ENCODE measurements at regions not wholly inside any gene's neighbourhood (a gene's known extent, or its start where the extent isn't known, plus 50 kb on each side); places are given as distances from the start of the nearest gene placed in this dataset.

DNA sequence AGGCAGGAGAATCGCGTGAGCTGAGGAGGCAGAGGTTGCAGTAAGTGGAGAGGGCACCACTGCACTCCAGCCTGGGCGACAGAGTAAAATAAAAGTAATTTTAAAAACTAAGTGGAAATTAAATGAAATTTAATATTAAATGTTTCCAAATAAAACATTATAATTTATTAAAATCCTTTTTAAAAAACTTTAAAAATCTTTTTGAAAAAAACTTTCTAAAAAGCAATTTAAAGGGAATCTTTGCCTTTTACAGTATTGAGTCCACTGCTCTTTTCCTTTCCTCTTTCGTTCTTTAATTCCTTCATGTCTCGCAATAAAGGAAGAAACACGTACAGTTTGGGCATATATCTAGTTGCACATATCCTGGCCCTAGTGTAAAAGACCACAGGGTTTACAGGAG is 77.8 kb upstream of the DMRT1 start:
- no peak for TF ChIP-seq ZNF724P (CRISPR knock-in tag; IDR thresholded peaks at IDR 0.05; ENCODE audit: borderline replicate concordance)
- TF ChIP-seq HNRNPUL1 (IDR thresholded peaks at IDR 0.05; ENCODE audit: low read depth, low read length): no peak
- TF ChIP-seq, protein P1, sequence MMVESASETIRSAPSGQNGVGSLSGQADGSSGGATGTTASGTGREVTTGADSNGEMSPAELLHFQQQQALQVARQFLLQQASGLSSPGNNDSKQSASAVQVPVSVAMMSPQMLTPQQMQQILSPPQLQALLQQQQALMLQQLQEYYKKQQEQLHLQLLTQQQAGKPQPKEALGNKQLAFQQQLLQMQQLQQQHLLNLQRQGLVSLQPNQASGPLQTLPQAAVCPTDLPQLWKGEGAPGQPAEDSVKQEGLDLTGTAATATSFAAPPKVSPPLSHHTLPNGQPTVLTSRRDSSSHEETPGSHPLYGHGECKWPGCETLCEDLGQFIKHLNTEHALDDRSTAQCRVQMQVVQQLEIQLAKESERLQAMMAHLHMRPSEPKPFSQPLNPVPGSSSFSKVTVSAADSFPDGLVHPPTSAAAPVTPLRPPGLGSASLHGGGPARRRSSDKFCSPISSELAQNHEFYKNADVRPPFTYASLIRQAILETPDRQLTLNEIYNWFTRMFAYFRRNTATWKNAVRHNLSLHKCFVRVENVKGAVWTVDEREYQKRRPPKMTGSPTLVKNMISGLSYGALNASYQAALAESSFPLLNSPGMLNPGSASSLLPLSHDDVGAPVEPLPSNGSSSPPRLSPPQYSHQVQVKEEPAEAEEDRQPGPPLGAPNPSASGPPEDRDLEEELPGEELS (CRISPR knock-in tag; IDR thresholded peaks at IDR 0.05): no peak
- TF ChIP-seq CREB1 (IDR thresholded peaks at IDR 0.05): no peak
- TF ChIP-seq CREB1 (CRISPR knock-in tag; IDR thresholded peaks at IDR 0.05): no peak
- no peak for TF ChIP-seq AHR (CRISPR knock-in tag; IDR thresholded peaks at IDR 0.05)
- TF ChIP-seq ZNF672 (CRISPR knock-in tag; IDR thresholded peaks at IDR 0.05): no peak
- no peak for TF ChIP-seq ATF1 (CRISPR knock-in tag; IDR thresholded peaks at IDR 0.05)
- no peak for TF ChIP-seq MEIS1 (CRISPR knock-in tag; IDR thresholded peaks at IDR 0.05; ENCODE audit: borderline replicate concordance)
- intact Hi-C loops (cut with micrococcal nuclease; ENCODE audit: unreplicated experiment): loop anchor here (1.0 to 5.0 kb wide), 5 partner anchors 44 to 377 kb away; no protein-coding TSS in a partner anchor
- WGBS (ENCODE audit: low lambda C conversion rate): 81% methylated on average over 6 of the region's 6 CpGs
- in situ Hi-C loops (cut with HindIII; ENCODE audit: extremely low pct_ligation_motif_present, low pct_unique_long_range_greater_than_20kb): loop anchor here (5.0 kb wide), 1 partner anchor 151 kb away; no protein-coding TSS in a partner anchor
- no peak for DNase-seq (ENCODE audit: low spot score)
- Histone ChIP-seq H3K4me3 (replicated peaks in 1 of 3; ENCODE audit: insufficient read depth in 1 of 3, low read depth in 2 of 3, low read length in 3 of 3) (no peak overlapping the region), H3K79me2 (ENCODE audit: insufficient read depth, low read length) (no peaks in the 10 kb centered on the region), H3K4me1 (ENCODE audit: insufficient read depth, low read length) (peaks cover 47% of the 10 kb centered on the region), H4K20me1 (ENCODE audit: insufficient read depth, low read length) (no peaks in the 10 kb centered on the region), H2AFZ (ENCODE audit: low read length) (no peak overlapping the region), H3K36me3 (replicated peaks in 1 of 2; ENCODE audit: control insufficient read depth in 1 of 2, insufficient read depth in 2 of 2, low read length in 2 of 2) (no peaks in the 10 kb centered on the region), H3K9ac (ENCODE audit: insufficient read depth, low read depth, low read length) (no peak overlapping the region), H3K27me3 (ENCODE audit: control insufficient read depth in 1 of 2, insufficient read depth in 2 of 2, low read length in 2 of 2) (no peaks in the 10 kb centered on the region), H3K4me2 (ENCODE audit: low read depth, low read length) (no peak overlapping the region), H3K9me3 (ENCODE audit: low read length) (no peaks in the 10 kb centered on the region), H3K27ac (ENCODE audit: extremely low read length, insufficient read depth, low read length) (no peak overlapping the region)
- CTCF ChIA-PET (ENCODE audit: low intra/inter-chr PET ratio, low total read pairs): interaction anchor here (1.2 to 3.7 kb wide), 3 partner anchors 150 to 182 kb away, joined by 3 to 51 read pairs (median 16); no protein-coding TSS in a partner anchor
- POLR2A ChIA-PET: no interaction called here
- no peak for FAIRE-seq
- no peak for ATAC-seq
- BruUV-seq (replicated peaks): no TSS peak

All from HepG2 (cell line).